Astrocyte (in vitro differentiated cells and primary cell): ENCODE measurements at regions not wholly inside any gene's neighbourhood (a gene's known extent, or its start where the extent isn't known, plus 50 kb on each side); places are given as distances from the start of the nearest gene placed in this dataset.

Experiments used
- DNase-seq: peaks from one replicate; pipeline ENCODE4 v3.0.0-alpha.2; 2010; ENCODE audit warnings: low read depth
- FAIRE-seq: peaks from 2 replicates; lab custom pipeline; 2011; peaks lifted over from hg19 to GRCh38; lab: Jason Lieb, UNC
- H2AFZ ChIP-seq: 2 replicates; pipeline ENCODE4 v1.6.0; 2012; ENCODE audit warnings: low read depth, low read length, inconsistent platforms
- H3K27ac ChIP-seq: 2 replicates; pipeline ENCODE4 v1.5.1; 2011; ENCODE audit warnings: low read depth, low read length, inconsistent platforms
- H3K27me3 ChIP-seq: 2 replicates; pipeline ENCODE4 v1.6.0; 2011; ENCODE audit warnings: low read length, inconsistent platforms; ENCODE audit not compliant: insufficient read depth
- H3K36me3 ChIP-seq: 2 replicates; pipeline ENCODE4 v1.5.1; 2011; ENCODE audit warnings: low read length, inconsistent platforms; ENCODE audit not compliant: insufficient read depth
- H3K4me1 ChIP-seq: 2 replicates; pipeline ENCODE4 v1.5.1; 2011; ENCODE audit warnings: low read length, inconsistent platforms; ENCODE audit not compliant: insufficient read depth
- H3K4me2 ChIP-seq: 2 replicates; pipeline ENCODE4 v1.6.0; 2012; ENCODE audit warnings: low read length, inconsistent platforms
- H3K4me3 ChIP-seq: 2 replicates; pipeline ENCODE4 v1.5.1; 2011; ENCODE audit warnings: low read depth, mild to moderate bottlenecking, low read length, inconsistent platforms; ENCODE audit not compliant: insufficient read depth
- H3K79me2 ChIP-seq: 2 replicates; pipeline ENCODE4 v1.6.0; 2012; ENCODE audit warnings: mild to moderate bottlenecking, low read length, inconsistent platforms; ENCODE audit not compliant: insufficient read depth
- H3K9ac ChIP-seq: 2 replicates; pipeline ENCODE4 v1.6.0; 2012; ENCODE audit warnings: mild to moderate bottlenecking, low read length, inconsistent platforms
- H3K9me3 ChIP-seq: 2 replicates; pipeline ENCODE4 v1.5.1; 2012; ENCODE audit warnings: low read depth, mild to moderate bottlenecking, low read length, inconsistent platforms; ENCODE audit not compliant: insufficient read depth
- H4K20me1 ChIP-seq: 2 replicates; pipeline ENCODE4 v1.6.0; 2012; ENCODE audit warnings: low read length, inconsistent platforms; ENCODE audit not compliant: insufficient read depth
- H3K27ac Mint-ChIP-seq: one replicate; pipeline ENCODE4 v1.8.0; 2021; ENCODE audit warnings: mild to moderate bottlenecking, mixed read lengths; ENCODE audit not compliant: unreplicated experiment
- H3K27me3 Mint-ChIP-seq: one replicate; pipeline ENCODE4 v1.8.0; 2021; ENCODE audit warnings: low read depth, mixed read lengths; ENCODE audit not compliant: unreplicated experiment
- H3K36me3 Mint-ChIP-seq: one replicate; pipeline ENCODE4 v1.8.0; 2021; ENCODE audit warnings: low read depth, mixed read lengths; ENCODE audit not compliant: unreplicated experiment
- H3K4me1 Mint-ChIP-seq: one replicate; pipeline ENCODE4 v1.8.0; 2021; ENCODE audit warnings: low read depth, mixed read lengths; ENCODE audit not compliant: unreplicated experiment
- H3K4me3 Mint-ChIP-seq: one replicate; pipeline ENCODE4 v1.8.0; 2021; ENCODE audit warnings: mild to moderate bottlenecking, moderate library complexity, mixed read lengths; ENCODE audit not compliant: unreplicated experiment
- H3K9me3 Mint-ChIP-seq: one replicate; pipeline ENCODE4 v1.8.0; 2021; ENCODE audit warnings: mild to moderate bottlenecking, mixed read lengths; ENCODE audit not compliant: unreplicated experiment
- CTCF ChIP-seq: IDR thresholded peaks from 2 replicates; pipeline ENCODE4 v1.5.1; 2011; ENCODE audit warnings: low read depth, mild to moderate bottlenecking, inconsistent platforms, low read length, moderate library complexity; ENCODE audit not compliant: insufficient read depth
- EZH2 ChIP-seq: IDR thresholded peaks from 2 replicates; pipeline ENCODE4 v1.6.1; 2012; ENCODE audit warnings: mild to moderate bottlenecking, low read length, inconsistent platforms; ENCODE audit not compliant: insufficient read depth

DNA sequence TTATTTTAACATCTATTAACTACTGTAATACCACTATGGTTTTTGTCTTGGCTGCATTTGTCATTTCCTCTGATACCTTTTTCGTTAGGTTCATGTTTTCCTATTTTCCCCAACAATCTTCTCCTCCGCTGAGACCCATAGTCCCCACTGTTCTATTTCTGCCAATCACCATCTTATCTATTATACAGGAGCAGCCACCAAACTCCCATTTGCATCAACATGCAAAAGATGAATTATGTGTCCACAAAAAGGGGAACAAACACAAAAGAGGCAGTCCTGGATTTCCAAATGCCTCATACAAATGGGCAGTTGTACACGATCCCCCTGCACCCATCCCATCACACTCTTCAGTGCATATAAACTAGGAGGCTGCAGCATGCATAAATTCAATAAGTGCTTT, 121.7 kb upstream of the MYLIP start:
- no peak for FAIRE-seq
- no peaks in the 10 kb centered on the region for H3K4me1 Mint-ChIP-seq

GRCh38 chr6:16006681-16007080, 122.2 kb upstream of the MYLIP start:
- H3K4me1 Mint-ChIP-seq = no peaks in the 10 kb centered on the region
- H3K79me2 ChIP-seq = no peaks in the 10 kb centered on the region
- H3K27ac ChIP-seq = no peak overlapping the region
- no peak overlapping the region for H3K4me3 ChIP-seq
- peaks cover 17% of the 10 kb centered on the region for H3K27me3 Mint-ChIP-seq
- no peak for DNase-seq
- TF ChIP-seq CTCF (no peak), EZH2 (no peak)
- FAIRE-seq = no peak
- H3K4me2 ChIP-seq = no peak overlapping the region
- H3K9ac ChIP-seq = no peak overlapping the region
- no peaks in the 10 kb centered on the region for H3K36me3 Mint-ChIP-seq
- H2AFZ ChIP-seq = no peak overlapping the region
- H3K9me3 ChIP-seq = no peaks in the 10 kb centered on the region
- H3K36me3 ChIP-seq = no peaks in the 10 kb centered on the region
- H3K4me3 Mint-ChIP-seq = no peak overlapping the region
- no peak overlapping the region for H3K27ac Mint-ChIP-seq
- H4K20me1 ChIP-seq = no peaks in the 10 kb centered on the region
- H3K9me3 Mint-ChIP-seq = peaks cover 2% of the 10 kb centered on the region
- no peaks in the 10 kb centered on the region for H3K4me1 ChIP-seq
- H3K27me3 ChIP-seq = peaks cover 2% of the 10 kb centered on the region

More for the DNA sequence above, 121.7 kb upstream of the MYLIP start:
- H3K4me3 ChIP-seq = no peak overlapping the region
- H3K4me3 Mint-ChIP-seq = no peak overlapping the region
- H3K36me3 Mint-ChIP-seq = no peaks in the 10 kb centered on the region
- no peak overlapping the region for H3K9ac ChIP-seq
- no peaks in the 10 kb centered on the region for H3K4me1 ChIP-seq
- TF ChIP-seq CTCF = no peak
- no peak for TF ChIP-seq EZH2
- H3K9me3 ChIP-seq = no peaks in the 10 kb centered on the region
- peaks cover 17% of the 10 kb centered on the region for H3K27me3 Mint-ChIP-seq
- no peak overlapping the region for H2AFZ ChIP-seq
- peaks cover 2% of the 10 kb centered on the region for H3K27me3 ChIP-seq
- no peak for DNase-seq
- H3K27ac Mint-ChIP-seq = no peak overlapping the region
- H3K79me2 ChIP-seq = no peaks in the 10 kb centered on the region
- H3K36me3 ChIP-seq = no peaks in the 10 kb centered on the region
- no peak overlapping the region for H3K4me2 ChIP-seq
- no peak overlapping the region for H3K27ac ChIP-seq
- H4K20me1 ChIP-seq = no peaks in the 10 kb centered on the region
- peaks cover 2% of the 10 kb centered on the region for H3K9me3 Mint-ChIP-seq

GRCh38 chr6:16004934-16005679, 123.8 kb upstream of the MYLIP start:
- H3K4me1 Mint-ChIP-seq = no peaks in the 10 kb centered on the region
- Histone ChIP-seq H3K4me3 (no peak overlapping the region), H3K4me1 (no peaks in the 10 kb centered on the region), H3K27ac (no peak overlapping the region), H3K36me3 (no peaks in the 10 kb centered on the region), H3K9ac (no peak overlapping the region), H3K4me2 (no peak overlapping the region), H4K20me1 (no peaks in the 10 kb centered on the region), H3K9me3 (no peaks in the 10 kb centered on the region), H3K79me2 (no peaks in the 10 kb centered on the region), H3K27me3 (peaks cover 2% of the 10 kb centered on the region), H2AFZ (no peak overlapping the region)
- H3K4me3 Mint-ChIP-seq = no peak overlapping the region
- no peak overlapping the region for H3K27ac Mint-ChIP-seq
- FAIRE-seq (no peak), DNase-seq (no peak)
- no peaks in the 10 kb centered on the region for H3K36me3 Mint-ChIP-seq
- peaks cover 19% of the 10 kb centered on the region for H3K27me3 Mint-ChIP-seq
- TF ChIP-seq CTCF (no peak), EZH2 (no peak)
- H3K9me3 Mint-ChIP-seq = peaks cover 2% of the 10 kb centered on the region
